HS-27A (cell line): ENCODE measurements at regions not wholly inside any gene's neighbourhood (a gene's known extent, or its start where the extent isn't known, plus 50 kb on each side); places are given as distances from the start of the nearest gene placed in this dataset.
"Not testable (repeated sequence)": the region's sequence is repeated elsewhere in the genome, so short reads cannot be mapped to it uniquely, and the experiment has no call there.

Experiments used
- DNase-seq: peaks from one replicate; pipeline ENCODE4 v3.0.0-alpha.2; 2012; ENCODE audit warnings: low read depth, missing footprints

DNA sequence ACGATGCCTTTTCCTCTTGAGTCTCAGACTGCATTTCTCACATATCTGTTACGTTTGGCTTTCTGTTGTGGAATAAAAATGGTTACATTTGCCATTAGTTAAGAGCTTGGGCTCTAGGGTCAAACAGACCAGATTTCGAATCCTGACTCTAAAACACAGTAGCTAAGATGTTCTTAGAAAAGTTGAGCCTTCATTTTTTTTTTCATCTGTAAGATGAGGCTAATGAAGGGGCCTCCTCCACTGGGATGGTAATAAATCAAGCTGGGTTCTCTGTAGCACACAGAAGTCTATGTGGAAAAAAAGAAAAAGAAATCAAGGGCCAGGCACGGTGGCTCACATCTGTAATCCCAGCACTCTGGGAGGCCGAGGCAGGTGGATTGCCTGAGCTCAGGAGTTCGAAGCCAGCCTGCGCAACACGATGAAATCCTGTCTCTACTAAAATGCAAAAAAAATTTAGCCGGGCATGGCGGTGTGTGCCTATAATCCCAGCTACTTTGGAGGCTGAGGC, 49.9 kb upstream of the CAPRIN1 start:
- DNase-seq, result no peak

DNA sequence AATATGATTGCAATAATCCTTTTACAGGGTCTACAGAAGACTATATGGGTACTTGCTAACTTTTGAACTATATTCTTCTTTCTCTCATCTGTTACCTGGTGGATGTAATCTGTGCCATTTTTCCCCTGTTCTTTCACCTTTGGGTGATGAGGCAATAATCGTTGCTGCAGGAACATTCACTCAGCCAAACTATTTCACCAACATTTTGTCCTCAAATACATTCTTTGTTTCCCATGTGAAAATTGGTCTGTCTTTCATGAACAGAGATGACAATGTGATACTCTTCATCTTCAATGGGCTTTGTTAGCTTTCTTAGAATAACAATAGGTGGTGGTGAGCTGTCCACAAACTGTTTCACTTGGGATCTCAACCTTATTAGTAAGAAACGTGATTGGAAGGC, 52.1 kb upstream of the CAPRIN1 start:
- DNase-seq, result no peak

DNA sequence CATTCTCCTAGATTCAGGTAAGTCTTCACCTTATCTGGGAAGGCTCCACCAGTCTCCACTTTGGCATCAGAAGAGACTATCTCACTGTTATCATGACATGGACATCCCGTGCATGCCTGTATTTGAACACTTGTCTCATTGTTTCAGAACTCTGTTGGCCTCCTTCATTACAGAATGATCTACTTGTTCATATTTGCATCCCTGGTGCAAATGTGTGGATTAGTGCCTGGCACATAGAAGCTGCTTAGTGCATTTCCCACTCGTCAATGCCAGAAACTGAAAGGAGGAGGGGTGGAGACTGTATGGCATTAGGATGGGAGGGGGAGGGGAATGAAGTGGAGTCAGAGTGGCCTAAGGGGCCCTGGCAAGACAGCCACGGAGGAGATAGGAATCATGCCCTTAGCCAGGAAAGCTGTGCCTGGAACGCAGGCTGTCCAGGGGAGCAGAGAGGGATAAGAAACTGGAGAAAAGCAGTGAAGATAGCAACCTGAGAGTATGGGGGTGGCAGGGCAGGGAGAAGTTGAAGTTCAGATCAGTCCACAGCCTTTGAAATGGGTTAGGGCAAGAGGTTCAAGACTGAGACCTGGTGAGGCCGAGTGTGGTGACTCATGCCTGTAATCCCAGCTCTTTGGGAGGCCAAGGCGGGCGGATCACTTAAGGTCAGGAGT, 53.8 kb upstream of the CAPRIN1 start:
- no peak for DNase-seq

DNA sequence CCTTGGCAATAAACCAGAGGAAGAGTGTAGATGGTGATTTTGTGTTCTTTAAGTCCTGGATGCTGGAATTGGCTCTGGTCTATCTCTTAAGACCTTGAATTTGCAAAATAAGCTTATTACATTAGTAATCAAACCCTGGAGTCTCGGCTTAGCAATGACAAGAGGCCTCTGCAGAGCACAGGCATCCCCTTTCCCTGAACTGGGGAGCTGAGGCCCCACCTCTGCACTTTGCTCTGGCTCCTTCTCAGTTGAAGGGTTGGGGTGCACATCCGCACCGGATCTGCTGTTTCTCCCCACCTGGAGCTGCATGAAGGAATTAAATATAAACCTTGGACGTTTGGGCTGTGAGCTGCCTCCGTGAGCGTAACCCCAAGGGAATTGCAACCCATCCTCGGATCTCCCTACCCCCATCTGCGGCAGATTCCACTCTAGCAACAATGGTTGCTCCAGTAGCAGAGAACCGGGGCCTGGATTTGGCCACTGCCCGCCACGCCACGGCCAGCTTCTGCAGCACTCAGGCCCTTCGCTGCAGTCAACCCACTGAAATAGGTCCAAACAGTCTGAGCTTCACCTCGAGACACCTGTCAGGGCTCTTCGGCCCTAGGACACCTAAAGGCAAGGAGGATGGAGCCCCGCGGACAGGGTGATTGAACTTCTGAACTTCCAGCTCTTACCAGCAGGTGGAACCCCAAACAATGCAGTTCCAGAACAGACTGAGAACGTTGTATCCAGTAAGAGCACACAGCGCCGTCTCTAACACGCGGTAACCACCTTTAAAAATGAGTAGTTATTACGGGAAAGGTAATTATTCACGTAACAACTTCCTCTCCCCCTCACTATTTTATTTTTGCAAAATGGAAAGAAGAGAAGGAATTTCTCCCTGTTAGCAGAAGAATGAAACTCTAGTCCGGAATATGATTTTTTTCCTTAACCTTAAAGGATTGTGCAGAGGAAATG, 54.8 kb upstream of the CAPRIN1 start:
- DNase-seq, result peak; percentile 38

DNA sequence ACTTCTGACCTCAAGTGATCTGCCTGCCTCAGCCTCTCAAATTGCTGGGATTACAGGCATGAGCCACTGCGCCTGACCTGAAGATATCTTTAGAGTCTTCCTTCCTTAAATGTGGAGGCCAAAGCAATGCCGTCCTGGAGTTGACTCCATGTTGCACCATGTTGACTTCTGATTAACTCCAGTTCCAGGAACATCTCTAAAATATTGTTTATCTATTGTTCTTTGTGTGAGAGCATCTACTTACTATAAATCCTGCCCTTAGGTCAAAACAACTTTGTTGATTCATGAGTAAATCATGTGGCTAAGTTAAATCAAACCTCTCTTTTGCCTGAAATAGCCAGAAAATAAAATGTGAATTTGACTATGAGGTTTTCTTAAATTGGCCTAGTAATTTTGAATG, 56.6 kb upstream of the CAPRIN1 start:
- no peak for DNase-seq

DNA sequence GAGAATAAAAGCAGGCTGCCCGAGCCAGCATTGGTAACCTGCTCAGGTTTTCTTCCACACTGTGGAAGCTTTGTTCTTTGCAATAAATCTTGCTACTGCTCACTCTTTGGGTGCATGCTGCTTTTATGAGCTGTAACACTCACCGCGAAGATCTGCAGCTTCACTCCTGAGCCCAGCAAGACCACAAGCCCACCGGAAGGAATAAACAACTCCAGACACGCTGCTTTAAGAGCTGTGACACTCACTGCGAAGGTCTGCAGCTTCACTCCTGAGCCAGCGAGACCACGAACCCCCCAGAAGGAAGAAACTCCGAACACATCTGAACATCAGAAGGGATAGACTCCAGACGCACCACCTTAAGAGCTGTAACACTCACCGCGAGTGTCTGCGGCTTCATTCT, 60.4 kb upstream of the CAPRIN1 start:
- not testable (repeated sequence) for DNase-seq

DNA sequence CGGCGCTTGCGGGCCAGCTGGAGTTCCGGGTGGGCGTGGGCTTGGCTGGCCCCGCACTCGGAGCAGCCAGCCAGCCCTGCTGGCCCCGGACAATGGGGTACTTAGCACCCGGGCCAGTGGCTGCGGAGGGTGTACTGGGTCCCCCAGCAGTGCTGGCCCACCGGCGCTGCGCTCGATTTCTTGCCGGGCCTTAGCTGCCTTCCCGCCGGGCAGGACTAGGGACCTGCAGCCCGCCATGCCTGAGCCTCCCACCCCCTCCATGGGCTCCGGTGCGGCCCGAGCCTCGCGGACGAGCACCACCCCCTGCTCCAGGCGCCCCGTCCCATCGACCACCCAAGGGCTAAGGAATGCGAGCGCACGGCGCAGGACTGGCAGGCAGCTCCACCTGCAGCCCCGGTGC, 61.4 kb upstream of the CAPRIN1 start:
- not testable (repeated sequence) for DNase-seq

DNA sequence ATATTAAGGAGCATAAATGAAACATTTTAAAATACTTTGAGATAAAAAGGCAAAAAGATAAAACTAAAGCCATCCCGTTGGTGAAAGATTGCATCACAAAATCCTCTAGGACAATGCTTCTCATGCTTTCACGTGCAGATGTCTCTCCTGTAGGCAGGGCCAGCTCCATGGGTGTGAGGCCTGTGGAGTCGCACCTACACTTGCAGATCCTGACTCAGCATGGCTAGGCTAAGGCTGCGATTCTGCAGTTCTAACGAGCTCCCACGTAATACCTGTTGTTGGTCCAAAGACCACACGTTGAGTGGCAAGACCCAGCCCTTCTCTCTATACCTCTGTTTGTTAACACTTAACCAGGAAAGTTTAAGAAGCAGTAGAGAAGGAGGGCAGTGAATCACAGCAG, 62.1 kb upstream of the CAPRIN1 start:
- DNase-seq, result no peak

DNA sequence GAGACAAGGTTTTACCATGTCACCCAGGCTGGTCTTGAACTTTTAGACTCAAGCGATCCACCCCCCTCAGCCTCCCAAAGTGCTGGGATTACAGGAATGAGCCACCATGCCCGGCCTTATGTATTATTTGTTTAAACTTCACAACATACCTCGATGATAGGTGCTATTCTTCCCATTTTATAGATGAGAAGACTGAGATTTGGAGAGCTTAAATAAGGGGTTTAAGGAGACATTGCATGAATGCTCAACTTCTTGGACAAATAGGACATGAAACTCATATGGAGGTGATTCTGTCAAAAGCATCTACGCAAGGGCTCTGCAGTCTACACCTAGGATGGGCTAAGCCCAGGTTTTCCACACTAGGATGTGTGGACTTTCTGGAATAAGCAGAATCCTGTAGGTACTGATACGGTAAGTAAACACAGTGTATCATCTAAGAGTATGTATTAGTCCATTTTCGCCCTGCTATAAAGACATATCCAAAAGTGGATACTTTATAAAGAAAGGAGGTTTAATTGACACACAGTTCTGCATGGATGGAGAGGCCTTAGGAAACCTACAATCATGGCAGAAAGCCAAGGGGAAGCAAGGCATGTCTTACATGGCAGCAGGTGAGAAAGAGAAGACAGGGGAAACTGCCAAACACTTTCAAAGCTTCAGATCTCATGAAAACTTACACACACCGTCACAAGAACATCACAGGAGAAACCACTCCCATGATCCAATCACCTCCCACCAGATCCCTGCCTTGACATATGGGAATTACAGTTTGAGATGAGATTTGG, 62.8 kb upstream of the CAPRIN1 start:
- no peak for DNase-seq

DNA sequence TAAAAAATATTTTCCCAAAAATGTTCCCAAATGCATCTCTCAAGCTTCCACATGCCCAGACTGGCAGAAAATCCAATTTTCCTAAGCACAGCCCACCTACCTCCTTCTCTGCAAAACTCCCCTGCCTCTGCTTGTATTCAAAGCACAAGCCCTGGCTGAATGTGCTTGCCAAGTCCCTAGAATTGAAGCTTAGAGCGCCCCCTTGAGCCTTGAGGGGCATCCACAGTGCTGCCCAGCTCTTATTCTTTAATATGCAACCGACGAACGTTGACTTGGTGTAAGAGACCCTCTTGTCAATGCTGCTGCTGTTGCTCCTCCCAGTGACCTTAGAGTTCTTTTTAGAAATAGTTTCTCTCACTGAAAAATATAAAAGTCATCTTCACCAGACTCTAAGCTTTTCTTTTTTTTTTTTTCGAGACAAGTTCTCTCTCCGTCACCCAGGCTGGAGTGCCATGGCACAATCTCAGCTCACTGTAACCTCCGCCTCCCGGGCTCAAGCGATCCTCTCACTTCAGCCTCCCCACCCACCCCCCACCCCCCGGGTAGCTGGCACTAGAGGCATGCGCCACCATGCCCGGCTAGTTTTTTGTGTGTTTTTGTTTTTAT, 63.5 kb upstream of the CAPRIN1 start:
- peak; percentile 30 for DNase-seq

DNA sequence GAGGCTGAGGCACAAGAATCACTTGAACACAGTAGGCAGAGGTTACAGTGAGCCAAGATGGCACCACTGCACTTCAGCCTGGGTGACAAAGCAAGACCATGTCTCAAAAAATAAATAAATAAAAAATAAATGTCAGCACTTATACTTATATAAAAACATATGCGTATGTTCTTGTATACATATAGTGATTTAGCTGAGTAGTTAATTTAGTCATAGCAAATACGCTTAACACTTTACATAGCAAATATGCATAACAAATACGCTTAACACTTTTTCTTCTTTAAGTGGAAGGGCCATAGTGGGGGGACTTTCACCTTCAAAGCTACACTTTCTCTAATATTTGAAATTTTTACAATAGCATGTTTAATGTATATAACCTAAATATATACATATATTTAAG, 64.0 kb upstream of the CAPRIN1 start:
- no peak for DNase-seq

DNA sequence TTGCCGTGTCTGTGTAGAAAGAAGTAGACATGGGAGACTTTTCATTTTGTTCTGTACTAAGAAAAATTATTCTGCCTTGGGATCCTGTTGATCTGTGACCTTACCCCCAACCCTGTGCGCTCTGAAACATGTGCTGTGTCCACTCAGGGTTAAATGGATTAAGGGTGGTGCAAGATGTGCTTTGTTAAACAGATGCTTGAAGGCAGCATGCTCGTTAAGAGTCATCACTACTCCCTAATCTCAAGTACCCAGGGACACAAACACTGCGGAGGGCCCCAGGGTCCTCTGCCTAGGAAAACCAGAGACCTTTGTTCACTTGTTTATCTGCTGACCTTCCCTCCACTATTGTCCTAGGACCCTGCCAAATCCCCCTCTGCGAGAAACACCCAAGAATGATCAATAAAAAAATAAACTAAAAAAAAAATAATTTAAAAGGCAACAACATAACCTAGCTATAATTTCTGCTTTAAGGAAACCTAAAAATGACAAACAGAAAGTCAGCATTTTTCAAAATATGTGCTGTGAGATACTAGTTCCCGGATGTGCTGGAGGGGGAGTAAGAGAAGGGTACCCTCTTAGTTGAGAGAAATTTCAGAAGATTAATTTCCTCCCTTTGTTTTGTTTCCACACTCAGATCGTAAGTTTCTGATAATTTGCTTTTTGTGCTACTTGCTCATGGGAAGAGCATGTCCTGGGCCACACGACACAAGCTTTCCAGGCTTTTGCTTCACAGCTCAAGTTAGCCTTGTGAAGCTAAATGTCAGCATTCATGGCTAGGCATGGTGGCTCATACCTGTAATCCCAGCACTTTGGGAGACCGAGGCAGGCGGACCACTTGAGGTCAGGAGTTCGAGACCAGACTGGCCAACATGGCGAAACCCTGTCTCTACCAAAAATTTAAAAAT, 64.7 kb upstream of the CAPRIN1 start:
- DNase-seq, result not testable (repeated sequence)

DNA sequence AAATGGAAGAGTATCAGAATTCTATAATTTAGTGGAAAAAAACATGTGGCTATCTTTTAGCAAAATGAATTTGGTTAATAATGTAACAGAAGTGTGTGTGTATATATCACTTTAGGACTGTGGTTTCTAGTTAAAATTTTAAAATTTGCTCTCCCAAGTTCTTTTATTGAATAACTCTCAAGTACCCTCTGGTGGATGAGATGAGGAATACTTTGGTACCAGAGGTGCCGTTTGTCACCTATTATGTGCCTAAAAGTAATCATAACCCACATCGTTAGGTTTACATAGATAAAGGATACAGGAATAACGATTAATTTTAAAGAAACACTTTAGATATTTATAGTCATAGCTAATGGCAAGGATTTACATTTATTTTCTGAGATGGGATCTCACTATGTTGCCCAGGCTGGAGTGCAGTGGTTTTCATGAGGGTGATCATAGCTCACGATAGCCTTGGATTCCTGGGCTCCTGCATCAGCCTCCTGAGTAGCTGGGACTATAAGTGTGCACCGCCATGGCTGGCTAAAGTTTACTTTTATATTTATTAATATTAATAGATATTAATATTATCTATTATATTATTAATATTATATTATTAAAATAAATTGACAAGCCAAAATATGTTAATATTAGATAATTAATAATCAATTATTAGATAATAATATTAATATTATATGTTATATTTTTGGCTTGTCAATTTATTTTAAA, 66.7 kb upstream of the CAPRIN1 start:
- DNase-seq, result no peak

DNA sequence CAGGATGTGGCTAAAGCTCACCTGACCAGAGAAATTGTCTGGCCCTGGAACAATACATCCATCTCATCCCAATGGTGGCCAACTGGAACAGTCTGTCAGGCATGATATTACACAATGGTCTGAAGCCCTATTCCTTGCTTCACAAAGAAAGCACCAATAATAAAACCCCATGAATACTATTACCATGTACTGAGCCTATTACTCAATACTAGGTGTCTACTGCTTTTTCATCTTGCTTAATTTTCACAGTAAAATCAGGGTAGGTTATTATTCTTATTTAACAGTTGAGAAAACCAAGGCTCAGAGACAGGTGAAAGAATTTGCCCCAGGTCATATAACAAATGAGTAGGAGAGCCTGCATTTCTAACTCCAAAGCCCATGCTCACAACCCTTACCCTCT, 68.9 kb upstream of the CAPRIN1 start:
- no peak for DNase-seq

DNA sequence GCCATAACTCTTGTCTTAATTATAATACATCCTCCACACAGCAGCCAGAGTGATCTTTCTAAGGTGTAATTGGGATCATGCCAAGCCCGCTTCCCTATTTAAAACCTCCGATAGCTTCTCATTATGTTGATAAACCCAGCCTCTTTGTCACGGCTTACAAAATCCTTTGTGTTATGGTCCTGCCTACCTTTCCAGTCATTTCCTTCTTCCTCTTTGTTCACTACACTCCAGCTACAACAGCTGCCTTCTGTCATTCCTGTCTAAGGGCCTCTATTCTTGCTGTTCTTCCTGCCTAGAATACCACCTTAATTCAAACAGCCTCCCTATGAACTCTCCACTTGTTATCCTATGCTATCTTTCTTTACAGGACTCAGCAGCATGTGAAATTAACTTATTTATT, 70.6 kb upstream of the CAPRIN1 start:
- no peak for DNase-seq

DNA sequence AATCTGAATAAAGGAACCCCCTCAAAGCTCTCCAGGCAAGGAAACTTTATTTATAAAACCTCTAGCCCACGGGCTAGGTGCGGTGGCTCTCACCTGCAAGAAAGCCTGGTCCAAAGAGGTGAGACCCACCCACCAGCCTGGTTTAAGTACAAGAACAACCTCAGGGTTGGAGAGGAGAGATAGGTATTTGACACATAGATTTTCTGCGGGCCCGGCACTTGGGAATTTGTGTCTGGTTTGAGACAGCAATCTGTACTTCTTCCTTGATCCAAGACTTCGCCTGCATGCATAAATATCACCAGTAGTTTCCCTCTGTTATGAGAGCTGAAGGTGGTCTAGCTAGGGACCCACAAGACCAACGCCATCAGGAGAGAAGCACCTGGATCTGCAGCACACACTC, 73.2 kb upstream of the CAPRIN1 start:
- no peak for DNase-seq

DNA sequence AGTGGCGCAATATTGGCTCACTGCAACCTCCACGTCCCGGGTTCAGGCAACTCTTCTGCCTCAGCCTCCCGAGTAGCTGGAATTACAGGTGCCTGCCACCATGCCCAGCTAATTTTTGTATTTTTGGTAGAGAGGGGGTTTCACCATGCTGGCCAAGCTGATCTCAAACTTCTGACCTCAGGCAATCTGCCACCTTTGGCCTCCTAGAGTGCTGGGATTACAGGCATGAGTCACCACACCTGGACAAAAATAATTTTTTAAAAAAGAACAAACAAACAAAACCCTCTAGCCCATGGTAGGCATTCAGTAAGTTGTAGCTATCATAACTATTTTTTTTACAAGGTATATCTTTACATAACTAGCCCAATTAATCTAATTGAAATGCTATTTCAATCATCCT, 73.9 kb upstream of the CAPRIN1 start:
- no peak for DNase-seq

DNA sequence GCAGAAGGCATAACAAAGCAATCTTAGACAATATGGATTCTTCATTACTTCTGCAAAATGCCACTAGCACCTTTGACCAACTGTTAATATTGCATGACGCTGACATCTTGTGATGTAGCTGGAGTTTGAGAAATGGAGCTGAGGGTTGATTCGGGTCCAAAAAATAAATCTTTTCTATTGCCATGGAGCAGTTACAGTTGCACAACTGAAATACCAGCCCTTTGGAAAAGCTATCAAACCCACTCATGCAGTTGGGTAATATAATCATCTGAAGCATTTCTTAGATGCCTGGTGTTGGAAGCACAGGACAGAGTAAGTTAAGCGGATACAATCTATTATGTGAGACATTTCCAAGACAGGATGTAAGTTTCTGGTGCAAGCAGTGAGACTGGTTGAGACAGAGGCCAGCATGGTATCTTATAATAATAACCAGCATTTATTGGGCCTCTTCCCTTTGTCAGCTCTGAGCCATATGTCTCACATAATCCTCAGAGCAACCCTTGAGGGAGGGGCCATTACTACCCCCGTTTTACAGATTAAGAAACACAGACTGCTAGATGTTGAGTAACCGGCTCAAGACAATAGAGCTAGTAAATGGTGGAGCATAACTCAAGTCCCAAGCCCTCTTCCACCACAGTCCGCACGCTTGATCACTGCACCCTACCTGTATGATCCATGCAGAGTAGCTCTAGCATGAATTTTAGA, 74.9 kb upstream of the CAPRIN1 start:
- no peak for DNase-seq

DNA sequence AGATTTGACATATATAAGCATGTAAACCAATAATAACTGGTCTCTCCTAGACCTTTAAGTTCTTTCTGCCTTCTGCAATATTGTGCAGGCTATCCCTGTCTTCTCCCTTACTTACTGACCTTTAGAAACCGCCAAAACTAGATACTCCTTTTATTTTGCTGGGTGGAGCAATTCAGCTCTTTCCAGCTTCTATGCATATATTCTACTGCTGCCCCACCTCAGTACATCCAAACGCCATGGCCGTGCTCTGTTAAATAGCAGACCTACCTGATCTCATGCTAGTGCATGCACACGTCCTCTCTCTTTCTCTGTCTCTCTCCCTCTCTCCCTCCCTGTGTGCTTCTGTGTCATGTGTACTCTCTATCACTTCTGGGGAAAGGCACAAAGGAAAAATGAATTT, 76.7 kb upstream of the CAPRIN1 start:
- DNase-seq, result no peak

DNA sequence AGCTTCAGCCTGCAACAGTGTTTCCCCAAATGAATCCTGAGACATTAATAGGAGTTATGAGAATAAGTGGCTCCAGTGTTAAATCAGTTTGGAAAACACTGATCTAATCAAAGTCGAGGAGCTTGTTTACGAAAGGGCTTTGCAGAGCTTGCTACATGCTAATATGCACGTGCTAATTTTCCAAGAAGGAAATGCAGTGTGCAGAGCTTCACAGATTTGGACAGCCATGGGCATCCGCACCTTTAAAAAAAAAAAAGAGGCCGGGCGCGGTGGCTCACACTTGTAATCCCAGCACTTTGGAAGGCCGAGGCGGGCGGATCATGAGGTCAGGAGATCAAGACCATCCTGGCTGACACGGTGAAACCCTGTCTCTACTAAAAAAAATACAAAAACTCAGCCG, 79.7 kb upstream of the LMO2 start:
- DNase-seq, result not testable (repeated sequence)
